NB4 (cell line): ENCODE measurements at regions not wholly inside any gene's neighbourhood (a gene's known extent, or its start where the extent isn't known, plus 50 kb on each side); places are given as distances from the start of the nearest gene placed in this dataset.
A peak's percentile ranks its signal among the peaks of the same experiment; 100 is the strongest.

ENCODE experiments used
- DNase-seq: peaks from one replicate; pipeline ENCODE4 v3.0.0; 2010; ENCODE audit warnings: low read depth
- H3K4me3 ChIP-seq: one replicate; pipeline ENCODE4 v1.5.1; 2011; ENCODE audit warnings: mild to moderate bottlenecking, low read depth, low read length, moderate library complexity
- MYC ChIP-seq: IDR thresholded peaks from 2 replicates; pipeline ENCODE4 v1.6.1; 2011; ENCODE audit warnings: low read depth, low read length
- POLR2A ChIP-seq: IDR thresholded peaks from 2 replicates; pipeline ENCODE4 v1.6.1; 2011; ENCODE audit warnings: mild to moderate bottlenecking; ENCODE audit not compliant: insufficient read length; ENCODE audit errors: extremely low read depth
- TF ChIP-seq, protein P1 (sequence below): IDR thresholded peaks from one replicate; pipeline ENCODE4 v1.5.1; 2012; ENCODE audit warnings: low read depth, low read length
- TF ChIP-seq, protein P2 (sequence below): IDR thresholded peaks from 2 replicates; pipeline ENCODE4 v1.6.1; 2011; ENCODE audit warnings: low read depth, low read length

DNA sequence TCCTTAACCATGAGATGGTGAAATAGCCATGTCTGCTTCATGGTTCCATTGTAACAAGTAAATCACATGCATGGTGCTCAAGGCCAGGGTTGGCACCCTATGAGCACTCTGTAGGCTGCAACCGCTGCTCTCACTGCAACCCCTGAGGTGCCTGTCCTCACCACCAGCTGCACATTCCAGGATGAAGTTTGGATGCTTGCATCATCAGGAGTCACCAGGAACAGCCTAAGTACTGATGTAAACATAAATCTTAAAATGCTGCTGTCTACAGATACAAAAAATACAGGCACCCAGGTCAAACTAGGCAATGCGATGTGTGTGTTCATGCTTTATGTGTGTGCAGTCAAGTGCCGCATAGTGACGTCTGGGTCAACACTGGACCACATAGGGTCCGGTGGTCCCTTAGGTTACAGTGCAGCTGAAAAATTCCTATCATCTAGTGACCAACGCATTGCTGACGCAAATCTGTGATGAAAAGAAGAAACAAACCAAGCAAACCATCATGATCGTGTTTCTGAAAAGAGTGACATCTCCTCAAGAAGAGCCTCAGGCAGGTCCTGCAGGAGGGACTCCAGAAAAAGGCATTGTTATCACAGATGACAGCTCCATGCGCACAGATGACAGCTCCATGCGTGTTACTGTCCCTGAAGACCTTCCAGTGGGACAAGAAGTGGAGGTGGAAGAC, 234.8 kb downstream of the AUH start:
- no peak for DNase-seq
- no peak overlapping the region for H3K4me3 ChIP-seq
- TF ChIP-seq, protein P1, sequence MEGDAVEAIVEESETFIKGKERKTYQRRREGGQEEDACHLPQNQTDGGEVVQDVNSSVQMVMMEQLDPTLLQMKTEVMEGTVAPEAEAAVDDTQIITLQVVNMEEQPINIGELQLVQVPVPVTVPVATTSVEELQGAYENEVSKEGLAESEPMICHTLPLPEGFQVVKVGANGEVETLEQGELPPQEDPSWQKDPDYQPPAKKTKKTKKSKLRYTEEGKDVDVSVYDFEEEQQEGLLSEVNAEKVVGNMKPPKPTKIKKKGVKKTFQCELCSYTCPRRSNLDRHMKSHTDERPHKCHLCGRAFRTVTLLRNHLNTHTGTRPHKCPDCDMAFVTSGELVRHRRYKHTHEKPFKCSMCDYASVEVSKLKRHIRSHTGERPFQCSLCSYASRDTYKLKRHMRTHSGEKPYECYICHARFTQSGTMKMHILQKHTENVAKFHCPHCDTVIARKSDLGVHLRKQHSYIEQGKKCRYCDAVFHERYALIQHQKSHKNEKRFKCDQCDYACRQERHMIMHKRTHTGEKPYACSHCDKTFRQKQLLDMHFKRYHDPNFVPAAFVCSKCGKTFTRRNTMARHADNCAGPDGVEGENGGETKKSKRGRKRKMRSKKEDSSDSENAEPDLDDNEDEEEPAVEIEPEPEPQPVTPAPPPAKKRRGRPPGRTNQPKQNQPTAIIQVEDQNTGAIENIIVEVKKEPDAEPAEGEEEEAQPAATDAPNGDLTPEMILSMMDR, result no peak
- TF ChIP-seq MYC (no peak), POLR2A (no peak)
- TF ChIP-seq, protein P2, sequence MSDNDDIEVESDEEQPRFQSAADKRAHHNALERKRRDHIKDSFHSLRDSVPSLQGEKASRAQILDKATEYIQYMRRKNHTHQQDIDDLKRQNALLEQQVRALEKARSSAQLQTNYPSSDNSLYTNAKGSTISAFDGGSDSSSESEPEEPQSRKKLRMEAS, result no peak

DNA sequence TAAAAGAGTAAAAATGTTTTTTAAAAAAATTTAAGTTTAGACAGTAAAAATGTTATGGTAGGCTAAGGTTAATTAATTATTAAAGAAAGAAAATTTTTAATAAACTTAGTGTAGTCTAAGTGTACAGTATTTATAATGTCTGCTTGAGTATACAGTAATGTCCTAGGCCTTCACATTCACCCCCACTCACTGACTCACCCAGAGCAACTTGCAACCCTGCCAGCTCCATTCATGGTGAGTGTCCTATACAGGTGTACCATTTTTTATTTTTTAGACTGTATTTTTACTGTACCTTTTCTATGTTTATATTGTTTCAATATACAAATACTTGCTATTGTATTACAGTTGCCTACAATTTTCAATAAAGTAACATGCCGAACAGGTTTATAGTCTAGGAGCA, 234.1 kb downstream of the AUH start:
- no peak for DNase-seq
- no peak overlapping the region for H3K4me3 ChIP-seq
- TF ChIP-seq MYC (no peak), POLR2A (no peak)
- TF ChIP-seq, protein P1, result no peak
- TF ChIP-seq, protein P2, result no peak

DNA sequence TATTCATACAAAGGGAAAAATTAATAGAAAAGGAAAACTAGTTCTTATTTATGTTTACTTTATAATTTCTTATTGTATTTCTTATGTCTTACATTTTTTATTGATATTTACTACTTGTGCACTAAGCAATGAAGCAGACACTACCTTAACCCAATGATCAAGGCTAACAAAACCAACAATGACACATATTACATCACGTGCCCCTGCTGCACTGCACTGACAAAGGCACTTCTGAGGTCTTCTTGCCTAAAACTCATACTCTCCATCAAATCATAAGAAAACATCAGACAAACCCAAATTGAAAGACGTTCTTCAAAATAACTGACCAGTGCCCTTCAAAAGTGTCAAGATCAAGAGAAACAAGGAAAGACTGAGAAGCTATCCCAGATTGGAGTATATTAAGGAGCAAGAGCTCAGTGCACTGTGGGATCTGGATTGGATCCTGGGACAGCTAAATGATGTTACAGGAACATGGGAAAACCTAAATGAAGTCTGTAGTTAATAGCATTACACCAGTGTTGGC, 230.9 kb downstream of the AUH start:
- no peak overlapping the region for H3K4me3 ChIP-seq
- no peak for TF ChIP-seq MYC
- TF ChIP-seq, protein P2, result no peak
- TF ChIP-seq, protein P1, result no peak
- no peak for TF ChIP-seq POLR2A
- no peak for DNase-seq

DNA sequence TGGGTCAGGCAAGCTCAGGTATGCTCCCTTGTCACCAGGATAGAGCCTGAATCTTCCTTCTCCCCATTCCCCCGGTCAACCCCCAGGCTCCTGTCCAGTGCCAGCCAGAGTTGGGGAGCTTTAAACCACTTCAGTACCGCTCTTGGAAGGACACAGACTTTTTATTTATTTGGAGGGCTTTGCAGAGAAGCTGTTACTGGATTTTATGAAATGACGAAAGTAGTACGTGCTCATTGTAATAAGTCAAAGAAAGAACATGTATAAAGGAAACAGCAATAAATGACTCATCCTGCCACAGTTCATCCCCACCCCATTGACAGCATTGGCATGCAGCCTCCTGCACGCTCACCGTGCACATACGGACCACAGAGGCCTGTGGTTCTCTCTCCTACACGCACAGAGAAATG, 230.3 kb downstream of the AUH start:
- peak; percentile 91 for DNase-seq
- TF ChIP-seq, protein P1, result no peak
- TF ChIP-seq, protein P2, result peak; percentile 64; the same call in 1 of the 2 replicates
- no peak for TF ChIP-seq POLR2A
- TF ChIP-seq MYC, result peak; percentile 68
- no peak overlapping the region for H3K4me3 ChIP-seq

DNA sequence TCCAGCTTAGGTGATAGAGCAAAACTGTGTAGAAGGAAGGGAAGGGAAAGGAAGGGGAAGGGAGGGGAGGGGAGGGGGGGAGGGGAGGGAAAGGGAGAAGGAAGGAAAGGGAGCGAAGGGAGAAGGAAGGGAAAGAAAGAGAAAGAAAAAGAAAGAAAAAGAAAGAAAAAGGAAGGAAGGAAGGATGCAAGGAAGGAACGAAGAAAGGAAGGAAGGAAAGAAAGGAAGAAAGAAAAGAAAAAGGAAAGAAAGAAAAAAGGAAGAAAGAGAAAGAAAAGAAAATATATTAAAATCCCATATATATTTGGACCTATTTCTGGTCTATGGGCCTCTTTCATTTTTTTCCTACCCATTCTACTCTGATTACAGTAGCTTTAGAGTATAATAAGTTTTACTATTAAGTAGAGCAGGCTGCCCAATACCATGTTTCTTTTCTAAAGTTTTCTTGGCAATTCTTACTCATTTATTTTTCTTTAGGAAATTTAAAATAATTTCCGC, 229.1 kb downstream of the AUH start:
- no peak for DNase-seq
- TF ChIP-seq MYC (no peak), POLR2A (no peak)
- TF ChIP-seq, protein P2, result no peak
- TF ChIP-seq, protein P1, result no peak
- H3K4me3 ChIP-seq, result no peak overlapping the region
